ENCODE measurements at regions not wholly inside any gene's neighbourhood (a gene's known extent, or its start where the extent isn't known, plus 50 kb on each side); places are given as distances from the start of the nearest gene placed in this dataset.

GRCh38 chr9:82124090-82124489 is 135.5 kb downstream of the SPATA31D1 start:
- Histone ChIP-seq H3K9me3 (ENCODE audit: control insufficient read depth, low read depth, low read length) (no peaks in the 10 kb centered on the region), H2AFZ (ENCODE audit: low read length) (no peak overlapping the region), H2BK5ac (ENCODE audit: insufficient read length, low read length) (no peak overlapping the region), H3K27me3 (ENCODE audit: insufficient read depth, low read length) (no peaks in the 10 kb centered on the region), H3K14ac (ENCODE audit: insufficient read depth, low read length) (no peak overlapping the region), H3K23ac (ENCODE audit: insufficient read length, low read depth, low read length) (no peak overlapping the region), H4K8ac (replicated peaks; ENCODE audit: insufficient read length, low read depth, low read length) (no peak overlapping the region), H3K23me2 (ENCODE audit: insufficient read length, low read depth, low read length, poor library complexity, severe bottlenecking) (no peaks in the 10 kb centered on the region), H2BK12ac (ENCODE audit: insufficient read length, low read depth, low read length) (no peak overlapping the region), H2BK20ac (ENCODE audit: low read depth, low read length, poor library complexity, severe bottlenecking) (no peak overlapping the region), H4K20me1 (ENCODE audit: control insufficient read depth, insufficient read depth, insufficient read length) (no peaks in the 10 kb centered on the region), H4K91ac (ENCODE audit: insufficient read length, low read depth, low read length) (no peak overlapping the region), H3K27ac (ENCODE audit: insufficient read length, low read depth, low read length) (no peak overlapping the region), H3K79me1 (ENCODE audit: insufficient read depth, low read depth, low read length, poor library complexity, severe bottlenecking) (no peaks in the 10 kb centered on the region), H3K4me2 (ENCODE audit: insufficient read depth, insufficient read length, low read length) (no peak overlapping the region), H3T11ph (ENCODE audit: low read length) (no peak overlapping the region), H3K56ac (ENCODE audit: insufficient read length, low read depth, low read length) (no peak overlapping the region), H2AK5ac (ENCODE audit: insufficient read length, low read length) (no peak overlapping the region), H2BK15ac (ENCODE audit: low read depth, low read length) (no peak overlapping the region), H3K4ac (ENCODE audit: low read depth, low read length) (no peak overlapping the region), H3K9ac (ENCODE audit: extremely low read depth, insufficient read length, low read length) (no peak overlapping the region), H2BK120ac (ENCODE audit: low read depth, low read length, poor library complexity, severe bottlenecking) (no peak overlapping the region), H3K4me1 (ENCODE audit: insufficient read depth, low read length) (no peaks in the 10 kb centered on the region), H3K18ac (ENCODE audit: insufficient read length, low read depth, low read length) (no peak overlapping the region), H3K79me2 (ENCODE audit: insufficient read depth, low read length) (no peaks in the 10 kb centered on the region), H4K5ac (ENCODE audit: insufficient read length, low read depth, low read length) (no peak overlapping the region)
- Mint-ChIP-seq H3K4me1 (no peaks in the 10 kb centered on the region), H3K9me3 (no peaks in the 10 kb centered on the region), H3K4me3 (no peak overlapping the region), H3K27ac (no peak overlapping the region), H3K27me3 (ENCODE audit: low read depth) (no peaks in the 10 kb centered on the region), H3K36me3 (ENCODE audit: insufficient read depth in 1 of 3, low read depth in 3 of 3) (no peaks in the 10 kb centered on the region)
- TF ChIP-seq CTCF (conservative IDR thresholded peaks at IDR 0.05), result no peak
- DNase-seq, result no peak
- no CpG with 5 or more reads among the region's 3 CpGs for WGBS (ENCODE audit: extremely low coverage, insufficient read length, low lambda C conversion rate)
